Liver (tissue), 8 donors: ENCODE measurements at regions not wholly inside any gene's neighbourhood (a gene's known extent, or its start where the extent isn't known, plus 50 kb on each side); places are given as distances from the start of the nearest gene placed in this dataset.

Source experiments
- DNase-seq: peaks from one replicate; pipeline ENCODE4 v3.0.0-alpha.2; 2017; ENCODE audit warnings: low spot score
- H3K27ac ChIP-seq, 2 donors: one replicate each; pipeline ENCODE4 v1.7.0; 2013; ENCODE audit warnings: inconsistent platforms in 2 of 2, low read length in 2 of 2, control low read depth in 1 of 2, low read depth in 1 of 2, mild to moderate bottlenecking in 1 of 2
- H3K27me3 ChIP-seq, 4 donors: one replicate each; pipeline versions ENCODE4 v1.6.1 to v1.7.0; 2013; ENCODE audit warnings: low read length in 3 of 4, inconsistent platforms in 1 of 4, mild to moderate bottlenecking in 1 of 4, moderate library complexity in 1 of 4; ENCODE audit not compliant: control insufficient read depth in 4 of 4, insufficient read depth in 4 of 4
- H3K36me3 ChIP-seq, 4 donors: one replicate each; pipeline versions ENCODE4 v1.6.1 to v1.7.0; 2013; ENCODE audit warnings: low read length in 3 of 4, mild to moderate bottlenecking in 3 of 4, low read depth in 1 of 4, moderate library complexity in 1 of 4; ENCODE audit not compliant: control insufficient read depth in 4 of 4, insufficient read depth in 3 of 4
- H3K4me1 ChIP-seq, 4 donors: one replicate each; pipeline versions ENCODE4 v1.6.1 to v1.7.0; 2013; ENCODE audit warnings: low read length in 3 of 4, mild to moderate bottlenecking in 3 of 4, moderate library complexity in 1 of 4; ENCODE audit not compliant: control insufficient read depth in 4 of 4, insufficient read depth in 4 of 4
- H3K4me3 ChIP-seq, 3 donors: one replicate each; pipeline versions ENCODE4 v1.6.1 to v1.7.0; 2013; ENCODE audit warnings: low read length in 3 of 3, control low read depth in 1 of 3, low read depth in 1 of 3, mild to moderate bottlenecking in 1 of 3
- H3K9ac ChIP-seq, 2 donors: one replicate each; pipeline ENCODE4 v1.7.0; 2013; ENCODE audit warnings: low read length in 2 of 2, mild to moderate bottlenecking in 2 of 2, moderate library complexity in 2 of 2, control low read depth in 1 of 2, low read depth in 1 of 2
- H3K9me3 ChIP-seq, 4 donors: one replicate each; pipeline versions ENCODE4 v1.6.1 to v1.7.0; 2013; ENCODE audit warnings: low read length in 3 of 4; ENCODE audit not compliant: control insufficient read depth in 4 of 4
- ATF3 ChIP-seq: IDR thresholded peaks from 2 replicates; pipeline ENCODE4 v1.6.1; 2016; ENCODE audit warnings: antibody characterized with exemption
- EGR1 ChIP-seq, 2 donors: IDR thresholded peaks; 2 replicates each; pipeline ENCODE4 v1.6.1; 2016 to 2018; ENCODE audit warnings: antibody characterized with exemption in 2 of 2, low read depth in 2 of 2
- FOXA1 ChIP-seq: IDR thresholded peaks from 2 replicates; pipeline ENCODE4 v1.6.1; 2016; ENCODE audit warnings: antibody characterized with exemption
- FOXA2 ChIP-seq: IDR thresholded peaks from 2 replicates; pipeline ENCODE4 v1.6.1; 2016; ENCODE audit warnings: antibody characterized with exemption
- GABPA ChIP-seq, 2 donors: IDR thresholded peaks in 1 of 2; conservative IDR thresholded peaks in 1 of 2; 2 replicates each; pipeline ENCODE4 v1.6.1; 2016; ENCODE audit warnings: antibody characterized with exemption in 2 of 2, mild to moderate bottlenecking in 1 of 2, moderate library complexity in 1 of 2
- HNF4A ChIP-seq, 2 donors: conservative IDR thresholded peaks; 2 replicates each; pipeline ENCODE4 v1.6.1; 2016; ENCODE audit warnings: antibody characterized with exemption in 2 of 2, mild to moderate bottlenecking in 2 of 2
- HNF4G ChIP-seq: IDR thresholded peaks from 2 replicates; pipeline ENCODE4 v1.6.1; 2016; ENCODE audit warnings: antibody characterized with exemption
- JUND ChIP-seq, 2 donors: IDR thresholded peaks; 2 replicates each; pipeline ENCODE4 v1.6.1; 2016; ENCODE audit warnings: antibody characterized with exemption in 2 of 2
- NR2F2 ChIP-seq: IDR thresholded peaks from 2 replicates; pipeline ENCODE4 v1.6.1; 2016; ENCODE audit warnings: antibody characterized with exemption
- RAD21 ChIP-seq, 2 donors: IDR thresholded peaks; 2 replicates each; pipeline ENCODE4 v1.6.1; 2016; ENCODE audit warnings: antibody characterized with exemption in 2 of 2, mild to moderate bottlenecking in 2 of 2
- RXRA ChIP-seq, 2 donors: IDR thresholded peaks; 2 replicates each; pipeline ENCODE4 v1.6.1; 2017 to 2018; ENCODE audit warnings: antibody characterized with exemption in 2 of 2, mild to moderate bottlenecking in 1 of 2
- TAF1 ChIP-seq: conservative IDR thresholded peaks from 2 replicates; pipeline ENCODE4 v1.6.1; 2016; ENCODE audit warnings: antibody characterized with exemption, mild to moderate bottlenecking
- YY1 ChIP-seq: IDR thresholded peaks from 2 replicates; pipeline ENCODE4 v1.6.1; 2016; ENCODE audit warnings: antibody characterized with exemption, mild to moderate bottlenecking
- ZBTB33 ChIP-seq: IDR thresholded peaks from 2 replicates; pipeline ENCODE4 v1.6.1; 2016; ENCODE audit warnings: antibody characterized with exemption
- WGBS: extraction: QIAGEN DNeasy Blood & Tissue Kit; methylation state at CpG from one replicate; pipeline ENCODE4 v1.1.7; 2013; 5-methylcytosine and 5-hydroxymethylcytosine counted together
- TF ChIP-seq, protein P1 (sequence below): IDR thresholded peaks from 2 replicates; pipeline ENCODE4 v1.6.1; 2016; ENCODE audit warnings: antibody characterized with exemption, mild to moderate bottlenecking
- TF ChIP-seq, protein P2 (sequence below): IDR thresholded peaks from 2 replicates; pipeline ENCODE4 v1.6.1; 2016; ENCODE audit warnings: antibody characterized with exemption
- TF ChIP-seq, protein P3 (sequence below): fragments of 150-350 bp; IDR thresholded peaks from 2 replicates; pipeline ENCODE4 v1.5.1; 2017; ENCODE audit warnings: improper control_type of control experiment, low read depth, low read length; ENCODE audit not compliant: missing input control
- donor health status: healthy.
- donor health status: healthy.
- donor health status: healthy.
- donor health status: healthy.
- donor health status: healthy.

GRCh38 chr22:48686694-48687302 is 1140.9 kb downstream of the BRD1 start:
- H3K9me3 ChIP-seq: no peaks in the 10 kb centered on the region
- TF ChIP-seq NR2F2: no peak
- TF ChIP-seq FOXA1: no peak
- TF ChIP-seq HNF4A (conservative IDR thresholded peaks at IDR 0.05): no peak
- TF ChIP-seq, protein P1, sequence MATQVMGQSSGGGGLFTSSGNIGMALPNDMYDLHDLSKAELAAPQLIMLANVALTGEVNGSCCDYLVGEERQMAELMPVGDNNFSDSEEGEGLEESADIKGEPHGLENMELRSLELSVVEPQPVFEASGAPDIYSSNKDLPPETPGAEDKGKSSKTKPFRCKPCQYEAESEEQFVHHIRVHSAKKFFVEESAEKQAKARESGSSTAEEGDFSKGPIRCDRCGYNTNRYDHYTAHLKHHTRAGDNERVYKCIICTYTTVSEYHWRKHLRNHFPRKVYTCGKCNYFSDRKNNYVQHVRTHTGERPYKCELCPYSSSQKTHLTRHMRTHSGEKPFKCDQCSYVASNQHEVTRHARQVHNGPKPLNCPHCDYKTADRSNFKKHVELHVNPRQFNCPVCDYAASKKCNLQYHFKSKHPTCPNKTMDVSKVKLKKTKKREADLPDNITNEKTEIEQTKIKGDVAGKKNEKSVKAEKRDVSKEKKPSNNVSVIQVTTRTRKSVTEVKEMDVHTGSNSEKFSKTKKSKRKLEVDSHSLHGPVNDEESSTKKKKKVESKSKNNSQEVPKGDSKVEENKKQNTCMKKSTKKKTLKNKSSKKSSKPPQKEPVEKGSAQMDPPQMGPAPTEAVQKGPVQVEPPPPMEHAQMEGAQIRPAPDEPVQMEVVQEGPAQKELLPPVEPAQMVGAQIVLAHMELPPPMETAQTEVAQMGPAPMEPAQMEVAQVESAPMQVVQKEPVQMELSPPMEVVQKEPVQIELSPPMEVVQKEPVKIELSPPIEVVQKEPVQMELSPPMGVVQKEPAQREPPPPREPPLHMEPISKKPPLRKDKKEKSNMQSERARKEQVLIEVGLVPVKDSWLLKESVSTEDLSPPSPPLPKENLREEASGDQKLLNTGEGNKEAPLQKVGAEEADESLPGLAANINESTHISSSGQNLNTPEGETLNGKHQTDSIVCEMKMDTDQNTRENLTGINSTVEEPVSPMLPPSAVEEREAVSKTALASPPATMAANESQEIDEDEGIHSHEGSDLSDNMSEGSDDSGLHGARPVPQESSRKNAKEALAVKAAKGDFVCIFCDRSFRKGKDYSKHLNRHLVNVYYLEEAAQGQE: no peak
- no peak for TF ChIP-seq EGR1 (IDR thresholded peaks at IDR 0.05; ENCODE audit: low read depth in 2 of 2)
- no peak for TF ChIP-seq ZBTB33
- H3K4me3 ChIP-seq: no peak overlapping the region
- H3K9ac ChIP-seq: no peak overlapping the region
- H3K27me3 ChIP-seq: no peaks in the 10 kb centered on the region
- H3K27ac ChIP-seq: no peak overlapping the region
- H3K4me1 ChIP-seq: no peaks in the 10 kb centered on the region
- H3K36me3 ChIP-seq: no peaks in the 10 kb centered on the region
- DNase-seq: no peak
- 86% methylated on average over 2 of the region's 2 CpGs for WGBS

- Histone ChIP-seq H3K9ac (no peak overlapping the region), H3K36me3 (no peaks in the 10 kb centered on the region), H3K4me1 (no peaks in the 10 kb centered on the region), H3K27me3 (no peaks in the 10 kb centered on the region), H3K27ac (no peak overlapping the region), H3K4me3 (no peak overlapping the region), H3K9me3 (no peaks in the 10 kb centered on the region)
- TF ChIP-seq NR2F2 (no peak), RAD21 (IDR thresholded peaks at IDR 0.05) (no peak)
- no peak for DNase-seq
- WGBS: 96% methylated on average over 17 of the region's 17 CpGs
Measured at GRCh38 chr22:48685767-48686166, 1141.9 kb downstream of the BRD1 start.

DNA sequence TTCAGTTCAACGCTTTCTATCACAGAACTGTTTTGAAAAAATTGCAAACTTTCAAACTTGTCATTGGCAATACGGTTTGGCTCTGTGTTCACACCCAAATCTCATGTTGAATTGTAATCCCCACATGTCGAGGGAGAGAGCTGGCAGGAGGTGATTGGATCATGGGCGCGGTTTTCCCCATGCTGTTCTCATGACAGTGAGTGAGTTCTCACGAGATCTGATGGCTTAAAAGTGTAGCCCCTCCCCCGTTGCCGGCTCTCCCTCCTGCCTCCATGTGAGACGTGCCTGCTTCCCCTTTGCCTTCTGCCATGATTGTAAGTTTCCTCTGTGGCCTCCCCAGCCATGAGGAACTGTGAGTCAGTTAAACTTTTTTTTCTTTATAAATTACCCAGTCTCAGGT is 1144.0 kb downstream of the BRD1 start:
- Histone ChIP-seq H3K9me3 (no peaks in the 10 kb centered on the region), H3K4me3 (no peak overlapping the region), H3K27me3 (no peaks in the 10 kb centered on the region), H3K9ac (no peak overlapping the region), H3K36me3 (no peaks in the 10 kb centered on the region), H3K27ac (no peak overlapping the region), H3K4me1 (no peaks in the 10 kb centered on the region)
- TF ChIP-seq GABPA (IDR thresholded peaks at IDR 0.05 in 1 of 2, conservative IDR thresholded peaks at IDR 0.05 in 1 of 2): no peak
- TF ChIP-seq, protein P2, sequence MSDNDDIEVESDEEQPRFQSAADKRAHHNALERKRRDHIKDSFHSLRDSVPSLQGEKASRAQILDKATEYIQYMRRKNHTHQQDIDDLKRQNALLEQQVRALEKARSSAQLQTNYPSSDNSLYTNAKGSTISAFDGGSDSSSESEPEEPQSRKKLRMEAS: no peak
- TF ChIP-seq RAD21 (IDR thresholded peaks at IDR 0.05): no peak
- TF ChIP-seq HNF4G: no peak
- TF ChIP-seq, protein P3, sequence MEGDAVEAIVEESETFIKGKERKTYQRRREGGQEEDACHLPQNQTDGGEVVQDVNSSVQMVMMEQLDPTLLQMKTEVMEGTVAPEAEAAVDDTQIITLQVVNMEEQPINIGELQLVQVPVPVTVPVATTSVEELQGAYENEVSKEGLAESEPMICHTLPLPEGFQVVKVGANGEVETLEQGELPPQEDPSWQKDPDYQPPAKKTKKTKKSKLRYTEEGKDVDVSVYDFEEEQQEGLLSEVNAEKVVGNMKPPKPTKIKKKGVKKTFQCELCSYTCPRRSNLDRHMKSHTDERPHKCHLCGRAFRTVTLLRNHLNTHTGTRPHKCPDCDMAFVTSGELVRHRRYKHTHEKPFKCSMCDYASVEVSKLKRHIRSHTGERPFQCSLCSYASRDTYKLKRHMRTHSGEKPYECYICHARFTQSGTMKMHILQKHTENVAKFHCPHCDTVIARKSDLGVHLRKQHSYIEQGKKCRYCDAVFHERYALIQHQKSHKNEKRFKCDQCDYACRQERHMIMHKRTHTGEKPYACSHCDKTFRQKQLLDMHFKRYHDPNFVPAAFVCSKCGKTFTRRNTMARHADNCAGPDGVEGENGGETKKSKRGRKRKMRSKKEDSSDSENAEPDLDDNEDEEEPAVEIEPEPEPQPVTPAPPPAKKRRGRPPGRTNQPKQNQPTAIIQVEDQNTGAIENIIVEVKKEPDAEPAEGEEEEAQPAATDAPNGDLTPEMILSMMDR: no peak
- no peak for TF ChIP-seq NR2F2
- TF ChIP-seq ZBTB33: no peak
- no peak for TF ChIP-seq YY1
- TF ChIP-seq RXRA (IDR thresholded peaks at IDR 0.05): no peak
- no peak for TF ChIP-seq ATF3
- TF ChIP-seq FOXA2: no peak
- TF ChIP-seq TAF1: no peak
- no peak for TF ChIP-seq EGR1 (IDR thresholded peaks at IDR 0.05; ENCODE audit: low read depth in 2 of 2)
- no peak for TF ChIP-seq JUND (IDR thresholded peaks at IDR 0.05)
- no peak for TF ChIP-seq FOXA1
- DNase-seq: no peak
- 89% methylated on average over 9 of the region's 9 CpGs for whole genome bisulfite sequencing
